ENCODE measurements at regions not wholly inside any gene's neighbourhood (a gene's known extent, or its start where the extent isn't known, plus 50 kb on each side); places are given as distances from the start of the nearest gene placed in this dataset.

DNA sequence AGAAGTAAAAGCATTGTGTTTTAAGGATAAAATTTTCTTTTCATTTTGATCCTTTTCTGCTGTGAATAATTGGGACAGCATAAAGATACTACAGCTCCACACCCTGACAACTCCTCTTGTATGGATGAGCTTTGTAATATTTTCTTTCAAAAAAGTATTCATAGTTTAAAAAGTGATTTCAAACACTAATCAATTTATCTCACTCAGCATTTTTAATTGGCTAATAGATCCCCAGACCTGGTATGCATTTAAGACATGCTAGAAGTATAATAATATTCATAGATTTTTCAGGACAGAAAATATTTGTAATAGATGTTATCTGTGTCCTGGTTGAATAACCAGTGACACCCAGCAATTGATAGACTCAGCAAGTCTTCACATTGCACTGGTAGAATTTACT lies 510.7 kb downstream of the RIT2 start:
- H4K91ac ChIP-seq (ENCODE audit: insufficient read length, low read depth, low read length), result no peak overlapping the region
- Mint-ChIP-seq H3K4me1 (peaks cover 0 to 3% of the 10 kb centered on the region in 2 experiments; a peak in 1 of 4 replicates), H3K27me3 (ENCODE audit: low read depth) (no peaks in the 10 kb centered on the region), H3K4me3 (no peak overlapping the region), H3K27ac (no peak overlapping the region), H3K9me3 (no peaks in the 10 kb centered on the region; a peak in 2 of 5 replicates), H3K36me3 (ENCODE audit: insufficient read depth in 1 of 3, low read depth in 3 of 3) (peaks cover 0 to 4% (median 2%) of the 10 kb centered on the region in 3 experiments; a peak in 2 of 7 replicates)
- no peak overlapping the region for H2BK20ac ChIP-seq (ENCODE audit: low read depth, low read length, poor library complexity, severe bottlenecking)
- 0 out of 2 replicates have a peak, but pooled peaks cover 2% of the 10 kb centered on the region for H3K4me1 ChIP-seq (ENCODE audit: insufficient read depth, low read length)
- H4K5ac ChIP-seq (ENCODE audit: insufficient read length, low read depth, low read length), result no peak overlapping the region
- no peaks in the 10 kb centered on the region for H4K20me1 ChIP-seq (ENCODE audit: control insufficient read depth, insufficient read depth, insufficient read length)
- H2AFZ ChIP-seq (ENCODE audit: low read length), result no peak overlapping the region
- H3K23me2 ChIP-seq (ENCODE audit: insufficient read length, low read depth, low read length, poor library complexity, severe bottlenecking), result no peaks in the 10 kb centered on the region
- H2BK5ac ChIP-seq (ENCODE audit: insufficient read length, low read length), result no peak overlapping the region
- H3T11ph ChIP-seq (ENCODE audit: low read length), result no peak overlapping the region
- no peak overlapping the region for H3K9ac ChIP-seq (ENCODE audit: extremely low read depth, insufficient read length, low read length)
- no peak overlapping the region for H3K56ac ChIP-seq (ENCODE audit: insufficient read length, low read depth, low read length)
- H3K79me1 ChIP-seq (ENCODE audit: insufficient read depth, low read depth, low read length, poor library complexity, severe bottlenecking), result no peaks in the 10 kb centered on the region
- no peak overlapping the region for H3K4me2 ChIP-seq (ENCODE audit: insufficient read depth, insufficient read length, low read length)
- no peak overlapping the region for H2AK5ac ChIP-seq (ENCODE audit: insufficient read length, low read length)
- H2BK15ac ChIP-seq (ENCODE audit: low read depth, low read length), result no peak overlapping the region
- no peak overlapping the region for H4K8ac ChIP-seq (replicated peaks; ENCODE audit: insufficient read length, low read depth, low read length)
- H3K27me3 ChIP-seq (ENCODE audit: insufficient read depth, low read length), result no peaks in the 10 kb centered on the region
- no peak overlapping the region for H3K23ac ChIP-seq (ENCODE audit: insufficient read length, low read depth, low read length)
- H3K14ac ChIP-seq (ENCODE audit: insufficient read depth, low read length), result no peak overlapping the region
- no peak for TF ChIP-seq CTCF (conservative IDR thresholded peaks at IDR 0.05)
- no peaks in the 10 kb centered on the region for H3K9me3 ChIP-seq (ENCODE audit: control insufficient read depth, low read depth, low read length)
- no peak overlapping the region for H2BK120ac ChIP-seq (ENCODE audit: low read depth, low read length, poor library complexity, severe bottlenecking)
- H3K4ac ChIP-seq (ENCODE audit: low read depth, low read length), result no peak overlapping the region
- H3K18ac ChIP-seq (ENCODE audit: insufficient read length, low read depth, low read length), result no peak overlapping the region
- H2BK12ac ChIP-seq (ENCODE audit: insufficient read length, low read depth, low read length), result no peak overlapping the region
- no peak overlapping the region for H3K27ac ChIP-seq (ENCODE audit: insufficient read length, low read depth, low read length)
- no peaks in the 10 kb centered on the region for H3K79me2 ChIP-seq (ENCODE audit: insufficient read depth, low read length)
- no peak for DNase-seq
